ENCODE measurements at regions not wholly inside any gene's neighbourhood (a gene's known extent, or its start where the extent isn't known, plus 50 kb on each side); places are given as distances from the start of the nearest gene placed in this dataset.
"Not testable (repeated sequence)": the region's sequence is repeated elsewhere in the genome, so short reads cannot be mapped to it uniquely, and the experiment has no call there.

GRCh38 chr9:100775912-100776311 is 198.0 kb downstream of the CAVIN4 start:
- DNase-seq (no peak), ATAC-seq (no peak)
- intact Hi-C loops (cut with micrococcal nuclease), result no loop called here

DNA sequence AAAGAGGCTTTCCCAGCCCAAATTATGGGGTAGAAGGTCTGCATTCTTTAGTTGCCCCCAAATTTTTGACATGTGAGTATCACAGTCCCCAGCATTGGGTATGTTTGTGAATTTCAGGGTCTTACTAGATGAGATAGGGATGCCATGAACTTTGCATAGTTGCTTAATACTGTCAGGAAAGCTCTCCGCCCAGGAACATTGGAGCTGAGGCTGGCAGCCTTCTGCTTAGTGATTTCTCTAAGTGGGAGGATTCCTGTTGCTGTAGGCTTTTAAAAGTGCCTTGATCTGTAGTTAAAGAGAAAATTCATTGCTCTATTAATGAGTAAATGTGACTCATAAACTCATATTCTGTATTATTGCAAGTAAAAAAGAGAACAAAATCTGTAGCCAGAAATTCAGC is 206.9 kb downstream of the CAVIN4 start:
- no peak for ATAC-seq
- intact Hi-C loops (cut with micrococcal nuclease), result no loop called here

DNA sequence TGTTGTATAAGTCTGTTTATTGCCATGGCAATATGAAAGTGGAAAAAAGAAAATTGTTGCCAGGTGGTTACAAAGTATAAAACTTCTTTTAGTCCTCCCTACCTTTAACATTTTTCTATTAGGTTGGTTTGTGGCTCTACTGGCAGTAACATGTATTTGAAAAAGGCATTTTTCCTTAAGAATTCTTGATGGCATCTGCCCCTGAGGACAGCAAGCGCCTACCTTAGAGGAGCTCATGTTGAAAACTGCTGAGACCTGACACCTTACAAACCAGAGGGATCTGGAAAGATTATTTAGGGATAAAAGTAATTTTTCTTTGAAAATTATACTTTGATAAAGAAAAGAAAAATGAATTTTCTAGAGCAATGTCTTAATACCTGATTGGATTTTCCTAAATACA is 208.1 kb downstream of the CAVIN4 start:
- DNase-seq (no peak), ATAC-seq (no peak)
- intact Hi-C loops (cut with micrococcal nuclease), result no loop called here

More for the DNA sequence above, 206.9 kb downstream of the CAVIN4 start:
- DNase-seq, result no peak

DNA sequence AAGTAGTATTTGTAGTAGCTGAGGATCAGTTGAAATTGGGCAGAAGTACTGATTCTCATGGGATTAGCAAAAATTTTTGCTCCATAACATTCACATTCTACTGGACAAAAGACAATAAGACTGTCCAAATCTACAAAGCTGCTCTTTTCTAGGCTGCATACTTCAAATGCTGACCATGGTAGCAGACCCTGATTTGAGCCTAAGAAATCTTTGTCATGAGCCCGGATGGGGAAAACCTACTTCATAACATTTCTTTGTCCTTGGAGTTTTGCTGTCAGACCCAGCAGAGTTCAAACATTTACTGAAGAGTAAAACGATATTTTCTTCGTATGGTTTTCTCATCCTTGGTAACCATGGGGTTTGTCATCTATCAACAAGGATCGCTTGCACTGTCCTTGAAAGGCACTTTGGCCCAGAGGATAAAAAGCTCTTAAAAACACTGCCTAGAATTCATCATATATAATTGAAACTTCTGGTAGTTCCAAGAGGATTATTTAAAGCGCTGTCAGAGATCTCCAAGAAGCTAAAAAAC is 216.9 kb downstream of the CAVIN4 start:
- intact Hi-C loops (cut with micrococcal nuclease), result no loop called here
- DNase-seq, result no peak
- ATAC-seq, result no peak

- ATAC-seq (no peak), DNase-seq (no peak)
- intact Hi-C loops (cut with micrococcal nuclease), result no loop called here
Measured at GRCh38 chr9:100803956-100804355, 224.6 kb upstream of the PLPPR1 start.

- intact Hi-C loops (cut with micrococcal nuclease), result no loop called here
- no peak for ATAC-seq
- no peak for DNase-seq
Measured at GRCh38 chr9:100811643-100812042, 216.9 kb upstream of the PLPPR1 start.

DNA sequence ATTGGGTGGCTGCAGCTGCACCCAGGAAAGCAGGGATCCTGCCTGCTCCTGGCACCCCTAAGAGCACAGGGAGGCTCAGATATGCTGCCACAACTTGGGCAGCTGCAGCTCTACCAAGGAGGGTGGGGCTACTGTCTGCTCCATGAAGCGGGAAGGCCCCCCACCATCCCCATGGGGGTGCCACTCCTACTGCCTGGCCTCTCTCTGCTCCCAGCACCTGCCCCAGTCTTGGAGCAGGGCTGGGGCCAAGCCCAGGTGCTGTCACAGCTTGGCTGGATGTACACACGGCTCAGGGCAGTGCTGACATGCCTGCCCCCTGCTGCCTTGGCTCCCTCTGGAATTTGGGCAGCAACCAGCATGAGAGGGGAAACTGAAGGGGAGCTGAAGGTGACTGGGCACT is 214.7 kb upstream of the PLPPR1 start:
- intact Hi-C loops (cut with micrococcal nuclease), result no loop called here
- DNase-seq (no peak), ATAC-seq (no peak)

GRCh38 chr9:100819980-100820379 is 208.5 kb upstream of the PLPPR1 start:
- DNase-seq, result no peak
- no peak for ATAC-seq
- intact Hi-C loops (cut with micrococcal nuclease), result no loop called here

DNA sequence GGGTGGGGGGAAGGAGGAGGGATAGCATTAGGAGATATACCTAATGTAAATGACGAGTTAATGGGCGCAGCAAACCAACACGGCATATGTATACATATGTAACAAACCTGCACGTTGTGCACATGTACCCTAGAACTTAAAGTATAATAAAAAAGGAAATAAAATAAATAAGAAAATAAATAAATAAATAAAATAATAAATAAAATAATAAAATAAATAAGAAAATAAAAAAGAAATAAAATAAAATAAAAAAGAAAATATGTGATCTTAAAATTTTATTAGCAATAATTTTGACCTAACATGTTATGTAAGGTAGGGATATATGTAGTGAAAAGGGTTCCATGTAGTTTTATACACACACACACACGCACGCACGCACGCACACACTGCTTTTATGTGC is 195.5 kb upstream of the PLPPR1 start:
- intact Hi-C loops (cut with micrococcal nuclease); DNase-seq; ATAC-seq: not testable (repeated sequence)

DNA sequence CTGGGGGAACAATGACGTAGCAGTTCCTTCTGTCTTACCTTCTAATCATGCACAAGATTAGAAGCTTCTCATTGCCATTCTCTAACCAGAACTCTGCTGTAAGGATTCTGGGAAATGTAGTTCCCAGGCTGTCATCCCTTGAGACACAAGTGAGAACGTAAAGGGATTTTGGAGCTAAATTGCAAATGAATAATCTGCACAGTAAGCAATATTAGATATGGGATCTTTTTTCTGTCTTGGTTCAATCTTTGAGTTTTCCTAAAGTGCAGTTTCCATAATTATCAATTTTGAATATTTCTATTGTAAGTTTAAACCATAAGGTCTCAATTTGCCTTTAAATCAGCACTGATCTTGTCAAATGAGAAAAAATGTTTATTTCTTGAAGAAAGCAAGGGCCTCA is 189.7 kb upstream of the PLPPR1 start:
- ATAC-seq (no peak), DNase-seq (no peak)

GRCh38 chr9:100848726-100849125 is 179.8 kb upstream of the PLPPR1 start:
- ATAC-seq (no peak), DNase-seq (no peak)

More for the DNA sequence above, 189.7 kb upstream of the PLPPR1 start:
- intact Hi-C loops (cut with micrococcal nuclease), result no loop called here

DNA sequence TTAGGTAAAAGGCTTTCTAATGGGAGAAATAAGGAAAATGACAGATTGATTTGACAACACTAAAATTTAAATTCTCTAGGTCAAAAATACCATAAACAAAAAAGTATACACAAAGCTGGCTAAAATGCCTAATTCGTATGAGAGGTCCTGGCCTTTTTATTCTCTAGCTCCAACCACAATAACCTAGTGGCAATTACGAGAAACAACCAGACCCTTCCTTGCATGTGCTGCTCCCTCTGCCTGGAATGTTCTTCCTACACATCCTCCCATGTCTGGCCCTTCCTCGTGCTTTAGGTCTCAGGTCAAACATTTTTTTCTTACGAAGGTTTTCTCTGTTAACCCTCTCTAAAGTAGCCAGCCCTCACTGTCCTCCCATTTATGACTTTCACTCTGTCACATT is 176.4 kb upstream of the PLPPR1 start:
- ATAC-seq, result no peak

More at GRCh38 chr9:100848726-100849125, 179.8 kb upstream of the PLPPR1 start:
- intact Hi-C loops (cut with micrococcal nuclease), result no loop called here

GRCh38 chr9:100856238-100856637 is 172.3 kb upstream of the PLPPR1 start:
- DNase-seq, result no peak
- intact Hi-C loops (cut with micrococcal nuclease), result no loop called here

More for the DNA sequence above, 176.4 kb upstream of the PLPPR1 start:
- intact Hi-C loops (cut with micrococcal nuclease), result no loop called here
- DNase-seq, result no peak

GRCh38 chr9:100865111-100865510 is 163.4 kb upstream of the PLPPR1 start:
- no peak for DNase-seq
- no peak for ATAC-seq
- intact Hi-C loops (cut with micrococcal nuclease), result no loop called here

More at GRCh38 chr9:100856238-100856637, 172.3 kb upstream of the PLPPR1 start:
- ATAC-seq, result no peak

- ATAC-seq (no peak), DNase-seq (no peak)
- intact Hi-C loops (cut with micrococcal nuclease), result no loop called here
Measured at GRCh38 chr9:100865648-100866047, 162.9 kb upstream of the PLPPR1 start.

- ATAC-seq (no peak), DNase-seq (no peak)
- intact Hi-C loops (cut with micrococcal nuclease), result no loop called here
Measured at GRCh38 chr9:100869326-100869725, 159.2 kb upstream of the PLPPR1 start.

GRCh38 chr9:100879884-100880283 is 148.6 kb upstream of the PLPPR1 start:
- intact Hi-C loops (cut with micrococcal nuclease), result no loop called here
- DNase-seq (no peak), ATAC-seq (no peak)

GRCh38 chr9:100880284-100880683 is 148.2 kb upstream of the PLPPR1 start:
- intact Hi-C loops (cut with micrococcal nuclease), result no loop called here
- DNase-seq, result no peak
- ATAC-seq, result no peak

DNA sequence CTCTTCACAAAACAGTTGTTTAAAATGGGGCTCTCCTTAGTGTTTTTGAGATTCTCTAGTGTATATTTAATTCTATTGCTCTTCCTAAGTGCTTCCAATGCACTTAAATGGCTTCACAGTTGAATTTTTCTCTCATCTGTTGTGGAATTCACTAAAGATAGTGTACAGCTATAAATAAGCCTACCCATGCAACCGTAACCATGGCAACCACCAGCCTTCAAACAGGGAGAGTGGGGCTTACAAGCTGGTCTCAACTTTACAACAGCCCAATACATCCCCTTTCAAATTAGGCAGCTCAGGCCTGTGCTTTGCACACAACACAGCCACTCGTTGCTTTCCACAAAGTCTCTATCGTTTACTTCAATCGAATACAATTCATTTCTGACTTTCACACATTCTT is 144.0 kb upstream of the PLPPR1 start:
- ATAC-seq, result no peak
- intact Hi-C loops (cut with micrococcal nuclease), result no loop called here
- no peak for DNase-seq

DNA sequence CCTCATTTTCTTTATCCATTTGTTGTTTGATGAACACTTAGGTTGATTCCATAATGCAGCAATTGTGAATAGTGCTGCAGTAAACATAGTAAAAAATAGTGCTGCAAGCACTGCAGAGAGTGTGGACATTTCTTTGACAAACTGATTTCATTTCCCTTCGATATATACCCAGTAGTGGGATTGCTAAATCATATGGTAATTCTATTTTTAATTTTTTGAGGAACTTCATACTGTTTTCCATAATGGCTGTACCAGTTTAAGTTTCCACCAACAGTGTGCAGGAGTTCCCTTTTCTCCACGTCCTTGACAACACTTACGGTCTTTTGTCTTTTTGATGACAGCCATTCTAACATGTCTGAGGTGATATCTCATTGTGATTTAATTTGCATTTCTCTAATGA is 138.2 kb upstream of the PLPPR1 start:
- DNase-seq (no peak), ATAC-seq (no peak)
- intact Hi-C loops (cut with micrococcal nuclease), result no loop called here

- ATAC-seq (no peak), DNase-seq (no peak)
- intact Hi-C loops (cut with micrococcal nuclease), result no loop called here
Measured at GRCh38 chr9:100911273-100911672, 117.3 kb upstream of the PLPPR1 start.

DNA sequence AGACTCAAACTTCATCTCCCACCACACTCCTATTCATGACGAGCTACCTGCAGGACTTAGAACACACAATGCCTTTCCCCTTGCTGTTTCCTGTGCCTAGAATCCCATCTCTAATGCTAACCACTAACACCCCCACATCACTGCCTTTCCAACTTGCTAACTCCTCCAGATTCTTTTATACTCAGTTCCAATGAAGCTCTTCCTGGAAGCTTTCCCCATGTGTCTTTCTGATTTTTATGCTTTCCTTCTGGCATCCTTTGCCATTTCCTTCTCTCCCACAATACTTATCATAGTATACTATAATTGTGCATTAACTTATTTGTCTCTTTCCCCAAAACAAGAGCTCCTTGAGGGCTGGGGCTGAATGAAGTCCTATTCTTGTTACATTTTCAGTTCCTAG is 115.3 kb upstream of the PLPPR1 start:
- ATAC-seq (no peak), DNase-seq (no peak)
- intact Hi-C loops (cut with micrococcal nuclease), result no loop called here
